H9 (cell line): ENCODE measurements at regions not wholly inside any gene's neighbourhood (a gene's known extent, or its start where the extent isn't known, plus 50 kb on each side); places are given as distances from the start of the nearest gene placed in this dataset.

Source experiments
- DNase-seq: peaks from one replicate; pipeline ENCODE4 v3.0.0-alpha.2; 2017
- H2AFZ ChIP-seq: one replicate; pipeline ENCODE4 v1.6.1; 2013; ENCODE audit warnings: mild to moderate bottlenecking, low read length, control low read depth, moderate library complexity
- H2AK5ac ChIP-seq: 2 replicates; pipeline ENCODE4 v1.6.1; 2013; ENCODE audit warnings: low read length, control low read depth, mixed read lengths; ENCODE audit not compliant: insufficient read length
- H2BK120ac ChIP-seq: one replicate; pipeline ENCODE4 v1.6.1; 2013; ENCODE audit warnings: low read depth, mild to moderate bottlenecking, low read length, control low read depth, inconsistent platforms; ENCODE audit not compliant: poor library complexity, severe bottlenecking
- H2BK12ac ChIP-seq: 2 replicates; pipeline ENCODE4 v1.6.1; 2013; ENCODE audit warnings: low read length, control low read depth, mixed read lengths, low read depth; ENCODE audit not compliant: insufficient read length
- H2BK15ac ChIP-seq: 2 replicates; pipeline ENCODE4 v1.6.1; 2013; ENCODE audit warnings: low read depth, low read length, control low read depth
- H2BK20ac ChIP-seq: one replicate; pipeline ENCODE4 v1.6.1; 2013; ENCODE audit warnings: low read depth, mild to moderate bottlenecking, low read length, control low read depth, inconsistent platforms; ENCODE audit not compliant: poor library complexity, severe bottlenecking
- H2BK5ac ChIP-seq: 2 replicates; pipeline ENCODE4 v1.6.1; 2013; ENCODE audit warnings: low read length, control low read depth, mixed read lengths; ENCODE audit not compliant: insufficient read length
- H3K14ac ChIP-seq: 2 replicates; pipeline ENCODE4 v1.6.1; 2013; ENCODE audit warnings: low read length, control low read depth; ENCODE audit not compliant: insufficient read depth
- H3K18ac ChIP-seq: 2 replicates; pipeline ENCODE4 v1.6.1; 2013; ENCODE audit warnings: low read depth, mild to moderate bottlenecking, mixed read lengths, low read length, control low read depth; ENCODE audit not compliant: insufficient read length
- H3K23ac ChIP-seq: 2 replicates; pipeline ENCODE4 v1.6.1; 2013; ENCODE audit warnings: low read length, control low read depth, mixed read lengths, low read depth; ENCODE audit not compliant: insufficient read length
- H3K23me2 ChIP-seq: 2 replicates; pipeline ENCODE4 v1.6.1; 2013; ENCODE audit warnings: low read depth, mild to moderate bottlenecking, mixed read lengths, low read length, control low read depth; ENCODE audit not compliant: insufficient read length, poor library complexity, severe bottlenecking
- H3K27ac ChIP-seq: 2 replicates; pipeline ENCODE4 v1.5.1; 2013; ENCODE audit warnings: low read length, control low read depth, mixed read lengths, low read depth; ENCODE audit not compliant: insufficient read length
- H3K27me3 ChIP-seq: 2 replicates; pipeline ENCODE4 v1.6.1; 2013; ENCODE audit warnings: low read length, control low read depth, inconsistent platforms; ENCODE audit not compliant: insufficient read depth
- H3K4ac ChIP-seq: 2 replicates; pipeline ENCODE4 v1.6.1; 2013; ENCODE audit warnings: low read depth, mild to moderate bottlenecking, control low read depth, inconsistent platforms, low read length, moderate library complexity
- H3K4me1 ChIP-seq: 2 replicates; pipeline ENCODE4 v1.6.1; 2013; ENCODE audit warnings: low read length, control low read depth, inconsistent platforms; ENCODE audit not compliant: insufficient read depth
- H3K4me2 ChIP-seq: 2 replicates; pipeline ENCODE4 v1.6.1; 2013; ENCODE audit warnings: low read length, control low read depth, mixed read lengths; ENCODE audit not compliant: insufficient read length, insufficient read depth
- H3K56ac ChIP-seq: 2 replicates; pipeline ENCODE4 v1.6.1; 2013; ENCODE audit warnings: low read depth, mild to moderate bottlenecking, mixed read lengths, low read length, control low read depth; ENCODE audit not compliant: insufficient read length
- H3K79me1 ChIP-seq: 2 replicates; pipeline ENCODE4 v1.6.1; 2013; ENCODE audit warnings: low read depth, mild to moderate bottlenecking, moderate library complexity, low read length, control low read depth, inconsistent platforms; ENCODE audit not compliant: insufficient read depth, poor library complexity, severe bottlenecking
- H3K79me2 ChIP-seq: 2 replicates; pipeline ENCODE4 v1.6.1; 2013; ENCODE audit warnings: low read length, control low read depth, inconsistent platforms; ENCODE audit not compliant: insufficient read depth
- H3K9ac ChIP-seq: 2 replicates; pipeline ENCODE4 v1.6.1; 2013; ENCODE audit warnings: low read length, control low read depth, mixed read lengths; ENCODE audit not compliant: insufficient read length; ENCODE audit errors: extremely low read depth
- H3K9me3 ChIP-seq: one replicate; pipeline ENCODE4 v1.6.1; 2013; ENCODE audit warnings: low read depth, low read length, inconsistent platforms; ENCODE audit not compliant: control insufficient read depth
- H3T11ph ChIP-seq: one replicate; pipeline ENCODE4 v1.6.1; 2013; ENCODE audit warnings: mild to moderate bottlenecking, low read length, control low read depth, inconsistent platforms
- H4K20me1 ChIP-seq: one replicate; pipeline ENCODE4 v1.6.1; 2013; ENCODE audit not compliant: control insufficient read depth, insufficient read length, insufficient read depth
- H4K5ac ChIP-seq: 2 replicates; pipeline ENCODE4 v1.6.1; 2013; ENCODE audit warnings: low read depth, mild to moderate bottlenecking, mixed read lengths, low read length, control low read depth; ENCODE audit not compliant: insufficient read length
- H4K8ac ChIP-seq: replicated peaks from 2 replicates; pipeline ENCODE4 v1.6.1; 2013; ENCODE audit warnings: low read length, control low read depth, mixed read lengths, low read depth; ENCODE audit not compliant: insufficient read length
- H4K91ac ChIP-seq: 2 replicates; pipeline ENCODE4 v1.6.1; 2013; ENCODE audit warnings: low read depth, mild to moderate bottlenecking, moderate library complexity, mixed read lengths, low read length, control low read depth; ENCODE audit not compliant: insufficient read length
- H3K27ac Mint-ChIP-seq, 3 experiments: 2 replicates in 2 of 3; 3 replicates in 1 of 3; pipeline ENCODE4 v1.8.0; 2020 to 2021; ENCODE audit warnings: mixed read lengths in 3 of 3, mild to moderate bottlenecking in 1 of 3, moderate library complexity in 1 of 3
- H3K27me3 Mint-ChIP-seq: 2 replicates; pipeline ENCODE4 v1.8.0; 2021; ENCODE audit warnings: low read depth, mild to moderate bottlenecking, moderate library complexity, mixed read lengths
- H3K36me3 Mint-ChIP-seq, 3 experiments: 2 replicates in 2 of 3; 3 replicates in 1 of 3; pipeline ENCODE4 v1.8.0; 2020 to 2021; ENCODE audit warnings: low read depth in 3 of 3, mixed read lengths in 3 of 3; ENCODE audit not compliant: insufficient read depth in 1 of 3
- H3K4me1 Mint-ChIP-seq, 2 experiments: 2 replicates each; pipeline ENCODE4 v1.8.0; 2020; ENCODE audit warnings: mixed read lengths in 2 of 2
- H3K4me3 Mint-ChIP-seq, 2 experiments: 2 replicates in 1 of 2; 3 replicates in 1 of 2; pipeline ENCODE4 v1.8.0; 2020 to 2021; ENCODE audit warnings: mild to moderate bottlenecking in 2 of 2, mixed read lengths in 2 of 2, moderate library complexity in 1 of 2
- H3K9me3 Mint-ChIP-seq, 2 experiments: 2 replicates in 1 of 2; 3 replicates in 1 of 2; pipeline ENCODE4 v1.8.0; 2020; ENCODE audit warnings: mild to moderate bottlenecking in 2 of 2, mixed read lengths in 2 of 2, moderate library complexity in 1 of 2
- CTCF ChIP-seq: fragments of 200-600 bp; sonication (generic); conservative IDR thresholded peaks from 3 replicates; pipeline ENCODE4 v1.8.0; 2021; ENCODE audit warnings: antibody characterized with exemption, mild to moderate bottlenecking
- WGBS: extraction: QIAGEN DNeasy Blood & Tissue Kit; methylation state at CpG from one replicate; pipeline ENCODE4 v1.1.7; 2013; ENCODE audit warnings: missing lambda C conversion rate, low lambda C conversion rate, mixed read lengths; ENCODE audit not compliant: insufficient read length; ENCODE audit errors: extremely low coverage; 5-methylcytosine and 5-hydroxymethylcytosine counted together

GRCh38 chr17:72053036-72053435 lies 67.8 kb upstream of the SOX9 start:
- Histone ChIP-seq H3K23me2 (no peaks in the 10 kb centered on the region), H3K23ac (no peak overlapping the region), H4K20me1 (no peaks in the 10 kb centered on the region), H3K4me2 (no peak overlapping the region), H2BK5ac (no peak overlapping the region), H2AK5ac (no peak overlapping the region), H3K56ac (no peak overlapping the region), H3K9ac (no peak overlapping the region), H3T11ph (no peak overlapping the region), H2BK20ac (no peak overlapping the region), H3K9me3 (no peaks in the 10 kb centered on the region), H3K18ac (no peak overlapping the region), H3K4me1 (no peaks in the 10 kb centered on the region; the same call in 1 of the 2 replicates), H3K27me3 (no peaks in the 10 kb centered on the region), H4K5ac (no peak overlapping the region), H4K8ac (no peak overlapping the region), H2BK120ac (no peak overlapping the region), H2AFZ (no peak overlapping the region), H2BK15ac (no peak overlapping the region), H3K79me2 (no peaks in the 10 kb centered on the region), H3K79me1 (no peaks in the 10 kb centered on the region), H4K91ac (no peak overlapping the region), H3K4ac (no peak overlapping the region), H3K27ac (no peak overlapping the region), H3K14ac (no peak overlapping the region), H2BK12ac (no peak overlapping the region)
- H3K27me3 Mint-ChIP-seq = peaks cover 3% of the 10 kb centered on the region
- no peaks in the 10 kb centered on the region for H3K36me3 Mint-ChIP-seq
- H3K9me3 Mint-ChIP-seq = no peaks in the 10 kb centered on the region; a peak in 2 of 5 replicates
- no peak overlapping the region for H3K27ac Mint-ChIP-seq
- no peak overlapping the region for H3K4me3 Mint-ChIP-seq
- TF ChIP-seq CTCF = no peak
- DNase-seq = no peak
- WGBS = no CpG with 5 or more reads among the region's 11 CpGs
- H3K4me1 Mint-ChIP-seq = peaks cover 17 to 19% of the 10 kb centered on the region in 2 experiments
